SU-DHL-6 (cell line): ENCODE measurements at regions not wholly inside any gene's neighbourhood (a gene's known extent, or its start where the extent isn't known, plus 50 kb on each side); places are given as distances from the start of the nearest gene placed in this dataset.

Experiments
- H2AFZ ChIP-seq: fragments of 200-600 bp; sonication (generic); 2 replicates; pipeline ENCODE4 v1.6.1; 2014; ENCODE audit warnings: low read depth, mild to moderate bottlenecking, moderate library complexity, mixed read lengths, antibody characterized with exemption, low read length; ENCODE audit not compliant: severe bottlenecking
- H3F3A ChIP-seq: fragments of 200-600 bp; shearing (Covaris generic); 2 replicates; pipeline ENCODE4 v1.6.0; 2016; ENCODE audit warnings: antibody characterized with exemption, mild to moderate bottlenecking; ENCODE audit not compliant: insufficient read depth
- H3K27ac ChIP-seq: fragments of 200-600 bp; sonication (generic); 2 replicates; pipeline ENCODE4 v1.5.1; 2016; ENCODE audit warnings: low read depth, mild to moderate bottlenecking, low read length, moderate library complexity, mixed read lengths
- H3K27me3 ChIP-seq: fragments of 200-600 bp; sonication (generic), shearing (Covaris generic); 2 replicates; pipeline ENCODE4 v1.6.0; 2014; ENCODE audit warnings: mild to moderate bottlenecking, low read length
- H3K36me3 ChIP-seq: fragments of 200-600 bp; sonication (generic); 2 replicates; pipeline ENCODE4 v1.6.1; 2014; ENCODE audit warnings: mild to moderate bottlenecking, low read length, mixed read lengths
- H3K4me2 ChIP-seq: fragments of 300-600, 200-600 bp; shearing (Covaris generic), sonication (generic); 2 replicates; pipeline ENCODE4 v1.6.0; 2014; ENCODE audit warnings: low read length, low read depth, mild to moderate bottlenecking; ENCODE audit not compliant: poor library complexity, severe bottlenecking
- H3K4me3 ChIP-seq: fragments of 200-600 bp; sonication (generic); 2 replicates; pipeline ENCODE4 v1.5.1; 2014; ENCODE audit warnings: antibody characterized with exemption, low read length, mild to moderate bottlenecking, mixed read lengths; ENCODE audit not compliant: insufficient read depth, poor library complexity, severe bottlenecking
- H3K79me2 ChIP-seq: fragments of 200-600 bp; sonication (generic); 2 replicates; pipeline ENCODE4 v1.6.1; 2014; ENCODE audit warnings: mild to moderate bottlenecking, low read length, moderate library complexity; ENCODE audit not compliant: insufficient read depth
- H3K9ac ChIP-seq: fragments of 200-600 bp; sonication (generic); 2 replicates; pipeline ENCODE4 v1.7.0; 2014; ENCODE audit warnings: mild to moderate bottlenecking, low read length
- H3K9me2 ChIP-seq: fragments of 200-600 bp; sonication (generic); replicated peaks from 2 replicates; pipeline ENCODE4 v1.6.1; 2014; ENCODE audit warnings: low read length; ENCODE audit not compliant: insufficient read depth
- H3K9me3 ChIP-seq: fragments of 200-600 bp; sonication (generic); 2 replicates; pipeline ENCODE4 v1.6.1; 2014; ENCODE audit warnings: low read length, mixed read lengths; ENCODE audit not compliant: insufficient read depth
- H4K20me1 ChIP-seq: fragments of 200-600 bp; sonication (generic); 2 replicates; pipeline ENCODE4 v1.6.1; 2014; ENCODE audit warnings: low read depth, mild to moderate bottlenecking, antibody characterized with exemption, low read length, moderate library complexity, mixed read lengths
- EZH2phosphoT487 ChIP-seq: fragments of 200-600 bp; sonication (generic), shearing (Covaris generic); conservative IDR thresholded peaks from 2 replicates; pipeline ENCODE4 v1.6.1; 2018; ENCODE audit warnings: mild to moderate bottlenecking, antibody characterized with exemption, low read length, moderate library complexity, mixed read lengths
- TF ChIP-seq, protein P1 (sequence below): fragments of 200-600 bp; sonication (generic); IDR thresholded peaks from one replicate; pipeline ENCODE4 v1.5.1; 2017; ENCODE audit warnings: antibody characterized with exemption, mild to moderate bottlenecking, low read length, moderate library complexity; ENCODE audit not compliant: insufficient read depth, poor library complexity, severe bottlenecking

GRCh38 chr10:128661404-128662197 is 535.4 kb upstream of the MKI67 start:
- Histone ChIP-seq H3K27me3 (no peaks in the 10 kb centered on the region), H3K79me2 (no peaks in the 10 kb centered on the region), H3K4me2 (no peak overlapping the region), H3K9me3 (no peaks in the 10 kb centered on the region), H3K9ac (no peak overlapping the region), H2AFZ (no peak overlapping the region), H4K20me1 (no peaks in the 10 kb centered on the region), H3K27ac (no peak overlapping the region), H3K4me3 (no peak overlapping the region), H3K9me2 (no peaks in the 10 kb centered on the region), H3F3A (no peaks in the 10 kb centered on the region), H3K36me3 (no peaks in the 10 kb centered on the region)
- TF ChIP-seq EZH2phosphoT487, result no peak
- TF ChIP-seq, protein P1, sequence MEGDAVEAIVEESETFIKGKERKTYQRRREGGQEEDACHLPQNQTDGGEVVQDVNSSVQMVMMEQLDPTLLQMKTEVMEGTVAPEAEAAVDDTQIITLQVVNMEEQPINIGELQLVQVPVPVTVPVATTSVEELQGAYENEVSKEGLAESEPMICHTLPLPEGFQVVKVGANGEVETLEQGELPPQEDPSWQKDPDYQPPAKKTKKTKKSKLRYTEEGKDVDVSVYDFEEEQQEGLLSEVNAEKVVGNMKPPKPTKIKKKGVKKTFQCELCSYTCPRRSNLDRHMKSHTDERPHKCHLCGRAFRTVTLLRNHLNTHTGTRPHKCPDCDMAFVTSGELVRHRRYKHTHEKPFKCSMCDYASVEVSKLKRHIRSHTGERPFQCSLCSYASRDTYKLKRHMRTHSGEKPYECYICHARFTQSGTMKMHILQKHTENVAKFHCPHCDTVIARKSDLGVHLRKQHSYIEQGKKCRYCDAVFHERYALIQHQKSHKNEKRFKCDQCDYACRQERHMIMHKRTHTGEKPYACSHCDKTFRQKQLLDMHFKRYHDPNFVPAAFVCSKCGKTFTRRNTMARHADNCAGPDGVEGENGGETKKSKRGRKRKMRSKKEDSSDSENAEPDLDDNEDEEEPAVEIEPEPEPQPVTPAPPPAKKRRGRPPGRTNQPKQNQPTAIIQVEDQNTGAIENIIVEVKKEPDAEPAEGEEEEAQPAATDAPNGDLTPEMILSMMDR, result no peak

GRCh38 chr10:128662520-128662919 is 536.3 kb upstream of the MKI67 start:
- H3K4me3 ChIP-seq, result no peak overlapping the region
- H3K9me2 ChIP-seq, result no peaks in the 10 kb centered on the region
- no peaks in the 10 kb centered on the region for H4K20me1 ChIP-seq
- no peak for TF ChIP-seq EZH2phosphoT487
- TF ChIP-seq, protein P1, result no peak
- no peaks in the 10 kb centered on the region for H3K79me2 ChIP-seq
- H3K4me2 ChIP-seq, result no peak overlapping the region
- H3K9me3 ChIP-seq, result no peaks in the 10 kb centered on the region
- H3K27me3 ChIP-seq, result no peaks in the 10 kb centered on the region
- H3F3A ChIP-seq, result no peaks in the 10 kb centered on the region
- H3K36me3 ChIP-seq, result no peaks in the 10 kb centered on the region
- H2AFZ ChIP-seq, result no peak overlapping the region
- H3K9ac ChIP-seq, result no peak overlapping the region
- no peak overlapping the region for H3K27ac ChIP-seq

DNA sequence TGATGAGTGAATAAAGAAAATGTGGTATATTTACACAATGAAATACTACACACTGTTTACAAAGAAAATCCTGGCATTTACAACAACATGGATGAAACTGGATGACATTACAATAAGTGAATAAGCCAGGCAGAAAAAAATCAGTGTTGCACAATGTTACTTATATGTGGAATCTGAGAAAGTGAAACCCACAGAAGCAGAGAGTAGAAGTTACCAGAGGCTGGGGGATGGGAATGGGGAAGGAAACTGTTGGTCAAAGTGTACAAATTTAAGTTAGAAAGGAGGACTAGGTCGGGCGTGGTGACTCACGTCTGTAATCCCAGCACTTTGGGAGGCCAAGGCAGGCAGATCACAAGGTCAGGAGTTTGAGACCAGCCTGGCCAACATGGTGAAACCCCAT is 538.5 kb upstream of the MKI67 start:
- TF ChIP-seq EZH2phosphoT487, result no peak
- TF ChIP-seq, protein P1, result no peak
- Histone ChIP-seq H3K9me2 (no peaks in the 10 kb centered on the region), H3K27ac (no peak overlapping the region), H3K79me2 (no peaks in the 10 kb centered on the region), H3K27me3 (no peaks in the 10 kb centered on the region), H3K36me3 (no peaks in the 10 kb centered on the region), H3K4me3 (no peak overlapping the region), H3F3A (no peaks in the 10 kb centered on the region), H3K9me3 (no peaks in the 10 kb centered on the region), H4K20me1 (no peaks in the 10 kb centered on the region), H3K9ac (no peak overlapping the region), H2AFZ (no peak overlapping the region), H3K4me2 (no peak overlapping the region)
